ENCODE measurements at regions not wholly inside any gene's neighbourhood (a gene's known extent, or its start where the extent isn't known, plus 50 kb on each side); places are given as distances from the start of the nearest gene placed in this dataset.

DNA sequence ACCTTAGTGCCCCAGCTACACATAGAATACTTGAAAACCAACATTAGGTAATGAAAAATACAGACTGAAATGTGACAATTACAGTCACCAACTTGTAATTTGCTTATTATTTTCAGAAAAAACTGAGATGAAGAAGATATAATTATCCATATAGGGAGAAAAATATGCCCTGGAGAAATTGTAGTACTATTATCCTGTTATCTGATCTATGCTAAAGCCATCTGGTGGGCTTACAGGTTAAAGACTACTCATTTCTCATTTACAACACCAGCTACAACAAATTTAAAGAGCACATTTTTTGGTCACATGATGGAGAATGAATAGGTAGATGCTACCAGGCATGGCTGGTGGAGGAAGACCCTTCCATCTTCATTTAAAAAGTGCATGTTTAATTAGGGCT lies 79.6 kb upstream of the NYAP2 start:
- H3K4me3 Mint-ChIP-seq (ENCODE audit: unreplicated experiment) = no peak overlapping the region
- no peak for DNase-seq (ENCODE audit: extremely low spot score, unreplicated experiment)
- no peaks in the 10 kb centered on the region for H3K9me3 Mint-ChIP-seq (ENCODE audit: unreplicated experiment)
- H3K4me1 Mint-ChIP-seq (ENCODE audit: unreplicated experiment) = no peaks in the 10 kb centered on the region
- H3K27ac Mint-ChIP-seq (ENCODE audit: unreplicated experiment) = no peak overlapping the region
- no peaks in the 10 kb centered on the region for H3K27me3 Mint-ChIP-seq (ENCODE audit: unreplicated experiment)
- TF ChIP-seq, protein P1, sequence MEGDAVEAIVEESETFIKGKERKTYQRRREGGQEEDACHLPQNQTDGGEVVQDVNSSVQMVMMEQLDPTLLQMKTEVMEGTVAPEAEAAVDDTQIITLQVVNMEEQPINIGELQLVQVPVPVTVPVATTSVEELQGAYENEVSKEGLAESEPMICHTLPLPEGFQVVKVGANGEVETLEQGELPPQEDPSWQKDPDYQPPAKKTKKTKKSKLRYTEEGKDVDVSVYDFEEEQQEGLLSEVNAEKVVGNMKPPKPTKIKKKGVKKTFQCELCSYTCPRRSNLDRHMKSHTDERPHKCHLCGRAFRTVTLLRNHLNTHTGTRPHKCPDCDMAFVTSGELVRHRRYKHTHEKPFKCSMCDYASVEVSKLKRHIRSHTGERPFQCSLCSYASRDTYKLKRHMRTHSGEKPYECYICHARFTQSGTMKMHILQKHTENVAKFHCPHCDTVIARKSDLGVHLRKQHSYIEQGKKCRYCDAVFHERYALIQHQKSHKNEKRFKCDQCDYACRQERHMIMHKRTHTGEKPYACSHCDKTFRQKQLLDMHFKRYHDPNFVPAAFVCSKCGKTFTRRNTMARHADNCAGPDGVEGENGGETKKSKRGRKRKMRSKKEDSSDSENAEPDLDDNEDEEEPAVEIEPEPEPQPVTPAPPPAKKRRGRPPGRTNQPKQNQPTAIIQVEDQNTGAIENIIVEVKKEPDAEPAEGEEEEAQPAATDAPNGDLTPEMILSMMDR (IDR thresholded peaks at IDR 0.05) = no peak
- H3K36me3 Mint-ChIP-seq (ENCODE audit: unreplicated experiment) = no peaks in the 10 kb centered on the region

DNA sequence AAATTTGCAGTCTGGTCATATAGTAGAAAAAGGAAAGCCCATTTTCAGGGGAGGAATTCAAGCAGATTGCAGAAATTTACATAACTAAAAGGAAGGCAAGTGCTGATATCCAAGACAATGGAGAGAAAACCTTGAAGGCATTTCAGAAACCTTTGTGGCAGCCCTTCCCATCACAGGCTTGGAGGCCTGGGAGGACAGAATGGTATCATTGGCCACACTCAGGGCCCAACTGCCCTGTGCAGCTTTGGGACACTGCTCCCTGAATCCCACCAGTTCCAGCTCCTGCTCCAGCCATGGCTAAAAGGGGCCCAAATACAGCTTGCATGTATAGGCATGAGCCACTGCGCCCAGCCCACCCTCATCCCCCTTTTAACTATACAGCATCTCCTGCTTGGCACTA lies 81.1 kb upstream of the NYAP2 start:
- no peaks in the 10 kb centered on the region for H3K4me1 Mint-ChIP-seq (ENCODE audit: unreplicated experiment)
- no peak for DNase-seq (ENCODE audit: extremely low spot score, unreplicated experiment)
- no peak overlapping the region for H3K27ac Mint-ChIP-seq (ENCODE audit: unreplicated experiment)
- H3K27me3 Mint-ChIP-seq (ENCODE audit: unreplicated experiment) = no peaks in the 10 kb centered on the region
- TF ChIP-seq, protein P1 (IDR thresholded peaks at IDR 0.05) = no peak
- no peaks in the 10 kb centered on the region for H3K36me3 Mint-ChIP-seq (ENCODE audit: unreplicated experiment)
- H3K9me3 Mint-ChIP-seq (ENCODE audit: unreplicated experiment) = no peaks in the 10 kb centered on the region
- H3K4me3 Mint-ChIP-seq (ENCODE audit: unreplicated experiment) = no peak overlapping the region

DNA sequence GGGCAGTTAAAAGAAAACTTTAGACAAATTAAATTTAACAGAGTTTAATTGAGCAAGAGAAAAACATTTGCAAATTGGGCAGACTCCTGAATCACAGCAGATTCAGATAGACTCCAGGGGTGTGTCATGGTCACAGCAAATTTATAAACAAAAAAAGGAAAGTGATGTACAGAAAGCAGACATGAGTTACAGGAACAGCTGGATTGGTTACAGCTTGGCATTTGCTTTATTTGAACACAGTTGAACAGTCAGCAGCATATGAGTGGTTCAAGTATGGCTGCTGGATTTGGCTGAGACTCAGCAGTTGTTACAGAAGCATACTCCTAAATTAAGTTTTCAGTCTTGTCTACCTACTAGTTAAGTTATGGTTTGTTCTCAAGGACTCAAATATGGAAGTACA lies 82.3 kb upstream of the NYAP2 start:
- no peaks in the 10 kb centered on the region for H3K9me3 Mint-ChIP-seq (ENCODE audit: unreplicated experiment)
- no peak overlapping the region for H3K4me3 Mint-ChIP-seq (ENCODE audit: unreplicated experiment)
- H3K27ac Mint-ChIP-seq (ENCODE audit: unreplicated experiment) = no peak overlapping the region
- no peaks in the 10 kb centered on the region for H3K36me3 Mint-ChIP-seq (ENCODE audit: unreplicated experiment)
- H3K27me3 Mint-ChIP-seq (ENCODE audit: unreplicated experiment) = no peaks in the 10 kb centered on the region
- TF ChIP-seq, protein P1 (IDR thresholded peaks at IDR 0.05) = no peak
- no peaks in the 10 kb centered on the region for H3K4me1 Mint-ChIP-seq (ENCODE audit: unreplicated experiment)
- no peak for DNase-seq (ENCODE audit: extremely low spot score, unreplicated experiment)

DNA sequence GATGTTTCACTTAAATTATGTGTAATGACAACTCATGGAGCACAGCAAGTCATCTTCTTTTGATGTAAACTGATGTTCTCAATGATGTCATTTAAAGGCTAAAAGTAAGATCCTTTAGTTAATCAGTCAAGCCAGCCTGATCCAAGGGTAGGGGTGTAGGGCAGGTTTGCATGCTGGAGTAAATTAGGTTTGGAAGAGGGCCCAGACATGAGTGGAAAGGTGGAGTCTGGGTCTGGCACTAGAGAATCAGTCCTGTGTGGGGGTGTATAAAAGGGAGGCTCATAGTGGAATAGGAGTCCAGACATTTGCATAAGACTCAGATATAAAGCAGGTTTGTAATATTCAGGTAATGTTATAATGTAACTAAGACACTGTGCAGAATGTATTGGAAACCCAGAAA lies 88.8 kb upstream of the NYAP2 start:
- H3K4me3 Mint-ChIP-seq (ENCODE audit: unreplicated experiment) = no peak overlapping the region
- no peaks in the 10 kb centered on the region for H3K36me3 Mint-ChIP-seq (ENCODE audit: unreplicated experiment)
- no peaks in the 10 kb centered on the region for H3K27me3 Mint-ChIP-seq (ENCODE audit: unreplicated experiment)
- no peak for DNase-seq (ENCODE audit: extremely low spot score, unreplicated experiment)
- no peak overlapping the region for H3K27ac Mint-ChIP-seq (ENCODE audit: unreplicated experiment)
- no peaks in the 10 kb centered on the region for H3K9me3 Mint-ChIP-seq (ENCODE audit: unreplicated experiment)
- H3K4me1 Mint-ChIP-seq (ENCODE audit: unreplicated experiment) = no peaks in the 10 kb centered on the region
- TF ChIP-seq, protein P1 (IDR thresholded peaks at IDR 0.05) = no peak

DNA sequence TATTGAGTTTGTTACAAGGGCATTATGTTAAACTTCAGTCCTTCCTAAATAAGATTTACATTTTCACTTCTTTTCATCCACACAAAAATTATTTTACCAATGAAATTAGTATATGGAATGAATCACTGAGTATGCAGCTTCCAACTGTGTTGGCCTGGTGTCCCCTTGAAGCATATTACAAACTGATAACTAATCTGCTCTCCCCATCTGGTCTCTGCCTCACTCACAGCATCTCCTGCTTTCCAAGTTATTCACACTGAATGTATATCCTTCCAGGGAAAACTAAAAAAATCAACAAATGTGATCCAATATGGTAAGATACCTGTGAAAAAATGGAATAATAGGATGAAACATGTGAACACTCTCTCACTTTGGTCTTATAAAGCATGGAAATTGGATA lies 90.0 kb upstream of the NYAP2 start:
- Mint-ChIP-seq H3K4me3 (ENCODE audit: unreplicated experiment) (no peak overlapping the region), H3K27ac (ENCODE audit: unreplicated experiment) (no peak overlapping the region), H3K9me3 (ENCODE audit: unreplicated experiment) (peaks cover 4% of the 10 kb centered on the region), H3K36me3 (ENCODE audit: unreplicated experiment) (no peaks in the 10 kb centered on the region), H3K27me3 (ENCODE audit: unreplicated experiment) (no peaks in the 10 kb centered on the region), H3K4me1 (ENCODE audit: unreplicated experiment) (no peaks in the 10 kb centered on the region)
- TF ChIP-seq, protein P1 (IDR thresholded peaks at IDR 0.05) = no peak
- DNase-seq (ENCODE audit: extremely low spot score, unreplicated experiment) = no peak

Measured in osteocyte (in vitro differentiated cells).